ENCODE measurements at regions not wholly inside any gene's neighbourhood (a gene's known extent, or its start where the extent isn't known, plus 50 kb on each side); places are given as distances from the start of the nearest gene placed in this dataset.

GRCh38 chr3:86654806-86655460 is 336.0 kb downstream of the VGLL3 start:
- no peaks in the 10 kb centered on the region for H3K9me3 ChIP-seq
- H3K27me3 ChIP-seq, result peaks cover 0 to 2% of the 10 kb centered on the region in 2 donors
- TF ChIP-seq, protein P1, sequence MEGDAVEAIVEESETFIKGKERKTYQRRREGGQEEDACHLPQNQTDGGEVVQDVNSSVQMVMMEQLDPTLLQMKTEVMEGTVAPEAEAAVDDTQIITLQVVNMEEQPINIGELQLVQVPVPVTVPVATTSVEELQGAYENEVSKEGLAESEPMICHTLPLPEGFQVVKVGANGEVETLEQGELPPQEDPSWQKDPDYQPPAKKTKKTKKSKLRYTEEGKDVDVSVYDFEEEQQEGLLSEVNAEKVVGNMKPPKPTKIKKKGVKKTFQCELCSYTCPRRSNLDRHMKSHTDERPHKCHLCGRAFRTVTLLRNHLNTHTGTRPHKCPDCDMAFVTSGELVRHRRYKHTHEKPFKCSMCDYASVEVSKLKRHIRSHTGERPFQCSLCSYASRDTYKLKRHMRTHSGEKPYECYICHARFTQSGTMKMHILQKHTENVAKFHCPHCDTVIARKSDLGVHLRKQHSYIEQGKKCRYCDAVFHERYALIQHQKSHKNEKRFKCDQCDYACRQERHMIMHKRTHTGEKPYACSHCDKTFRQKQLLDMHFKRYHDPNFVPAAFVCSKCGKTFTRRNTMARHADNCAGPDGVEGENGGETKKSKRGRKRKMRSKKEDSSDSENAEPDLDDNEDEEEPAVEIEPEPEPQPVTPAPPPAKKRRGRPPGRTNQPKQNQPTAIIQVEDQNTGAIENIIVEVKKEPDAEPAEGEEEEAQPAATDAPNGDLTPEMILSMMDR (IDR thresholded peaks at IDR 0.05), result no peak
- TF ChIP-seq POLR2A (IDR thresholded peaks at IDR 0.05), result no peak
- no peaks in the 10 kb centered on the region for H3K4me1 ChIP-seq
- no peak for DNase-seq
- no peaks in the 10 kb centered on the region for H3K36me3 ChIP-seq
- no peak overlapping the region for H3K27ac ChIP-seq
- H3K4me3 ChIP-seq, result no peak overlapping the region

DNA sequence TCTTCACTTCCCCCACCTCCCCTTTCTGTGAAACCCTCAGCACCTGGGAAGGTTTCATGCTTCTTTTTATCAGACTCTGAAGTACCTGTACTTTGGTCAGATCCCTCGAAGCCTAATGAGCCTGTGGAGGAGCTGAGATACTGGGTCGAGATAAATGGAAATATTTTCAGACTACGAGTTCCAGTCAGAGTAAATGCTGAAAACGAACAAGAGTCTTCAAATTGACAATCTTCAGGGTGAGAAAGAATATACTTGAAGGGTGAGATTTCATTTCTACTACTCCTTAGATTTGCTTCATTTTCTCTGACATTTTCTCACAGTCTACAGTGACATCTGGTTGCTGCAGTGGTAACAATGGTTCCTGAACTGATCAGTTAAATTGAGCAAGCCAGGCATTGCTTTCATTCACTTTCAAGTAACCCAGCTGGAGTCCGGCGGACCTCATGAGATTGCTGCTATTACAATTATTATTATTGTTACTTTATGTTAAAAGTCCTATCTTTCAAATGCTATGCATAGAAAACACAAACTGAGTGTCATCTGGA is 337.2 kb downstream of the VGLL3 start:
- no peaks in the 10 kb centered on the region for H3K9me3 ChIP-seq
- H3K4me3 ChIP-seq, result no peak overlapping the region
- H3K27me3 ChIP-seq, result no peaks in the 10 kb centered on the region
- no peaks in the 10 kb centered on the region for H3K4me1 ChIP-seq
- no peak overlapping the region for H3K27ac ChIP-seq
- TF ChIP-seq, protein P1 (IDR thresholded peaks at IDR 0.05), result no peak
- TF ChIP-seq POLR2A (IDR thresholded peaks at IDR 0.05), result no peak
- no peaks in the 10 kb centered on the region for H3K36me3 ChIP-seq
- no peak for DNase-seq

GRCh38 chr3:86648087-86648486 is 342.9 kb downstream of the VGLL3 start:
- Histone ChIP-seq H3K4me1 (no peaks in the 10 kb centered on the region), H3K9me3 (no peaks in the 10 kb centered on the region), H3K4me3 (no peak overlapping the region), H3K36me3 (no peaks in the 10 kb centered on the region), H3K27ac (no peak overlapping the region), H3K27me3 (no peaks in the 10 kb centered on the region)
- TF ChIP-seq POLR2A (IDR thresholded peaks at IDR 0.05), result no peak
- TF ChIP-seq, protein P1 (IDR thresholded peaks at IDR 0.05), result no peak
- no peak for DNase-seq

DNA sequence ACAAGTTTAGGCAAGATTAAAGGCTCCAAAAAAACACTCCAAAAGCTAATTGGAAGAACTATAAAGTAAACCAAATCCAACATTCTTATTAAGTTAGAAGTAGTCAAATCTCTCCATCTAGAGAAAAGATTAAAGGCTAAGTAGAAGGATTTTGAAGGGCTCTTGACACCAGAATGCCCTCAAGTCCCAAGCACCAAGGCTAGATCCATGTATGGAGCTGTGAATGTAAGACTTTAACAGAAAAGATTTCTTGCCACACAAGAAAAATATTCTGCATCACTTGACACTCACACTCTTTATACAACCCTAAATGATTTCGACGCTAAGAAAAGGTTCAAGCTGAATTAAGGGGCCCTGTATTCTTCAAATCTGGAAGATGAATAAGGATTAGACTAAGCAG is 345.2 kb downstream of the VGLL3 start:
- no peaks in the 10 kb centered on the region for H3K36me3 ChIP-seq
- H3K27ac ChIP-seq, result no peak overlapping the region
- H3K9me3 ChIP-seq, result no peaks in the 10 kb centered on the region
- no peak overlapping the region for H3K4me3 ChIP-seq
- no peak for DNase-seq
- H3K4me1 ChIP-seq, result no peaks in the 10 kb centered on the region
- no peak for TF ChIP-seq POLR2A (IDR thresholded peaks at IDR 0.05)
- TF ChIP-seq, protein P1 (IDR thresholded peaks at IDR 0.05), result no peak
- no peaks in the 10 kb centered on the region for H3K27me3 ChIP-seq

DNA sequence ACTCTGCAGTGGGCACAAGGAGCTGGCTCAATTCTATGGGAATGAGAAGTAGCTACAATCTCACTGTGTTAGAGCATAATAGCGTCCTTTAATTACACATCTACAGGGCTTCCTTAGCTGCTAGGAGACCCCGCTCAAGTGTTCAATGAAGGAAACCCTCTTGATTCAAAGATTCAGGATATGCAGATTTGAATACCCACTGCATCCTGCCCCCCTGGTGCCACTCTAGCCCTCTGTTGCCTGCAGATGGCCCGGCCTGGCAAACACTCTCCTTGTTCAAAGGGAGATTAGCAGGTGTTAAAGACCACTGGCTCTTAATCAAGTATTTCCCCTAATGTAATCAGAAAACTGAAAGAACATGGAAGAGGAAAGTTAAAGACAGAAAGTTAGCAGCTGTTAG is 356.6 kb downstream of the VGLL3 start:
- no peak for TF ChIP-seq POLR2A (IDR thresholded peaks at IDR 0.05)
- TF ChIP-seq, protein P1 (IDR thresholded peaks at IDR 0.05), result no peak
- no peak overlapping the region for H3K27ac ChIP-seq
- H3K36me3 ChIP-seq, result no peaks in the 10 kb centered on the region
- H3K9me3 ChIP-seq, result no peaks in the 10 kb centered on the region
- no peaks in the 10 kb centered on the region for H3K4me1 ChIP-seq
- H3K27me3 ChIP-seq, result no peaks in the 10 kb centered on the region
- no peak for DNase-seq
- H3K4me3 ChIP-seq, result no peak overlapping the region

Measured in Peyer's patch (tissue), 4 donors.